Mesothelial cell of epicardium (in vitro differentiated cells): ENCODE measurements at regions not wholly inside any gene's neighbourhood (a gene's known extent, or its start where the extent isn't known, plus 50 kb on each side); places are given as distances from the start of the nearest gene placed in this dataset.
"Not testable (repeated sequence)": the region's sequence is repeated elsewhere in the genome, so short reads cannot be mapped to it uniquely, and the experiment has no call there.

ENCODE experiments used
- DNase-seq, 2 experiments: peaks; one replicate each; pipeline ENCODE4 v3.0.0; 2021; ENCODE audit warnings: low spot score in 2 of 2; ENCODE audit not compliant: unreplicated experiment in 2 of 2
- H3K27ac Mint-ChIP-seq: 2 replicates; pipeline ENCODE4 v1.8.0; 2021; ENCODE audit warnings: mixed read lengths
- H3K27me3 Mint-ChIP-seq: 2 replicates; pipeline ENCODE4 v1.8.0; 2021; ENCODE audit warnings: low read depth, mixed read lengths
- H3K36me3 Mint-ChIP-seq: 2 replicates; pipeline ENCODE4 v1.8.0; 2021; ENCODE audit warnings: mixed read lengths
- H3K4me1 Mint-ChIP-seq: 2 replicates; pipeline ENCODE4 v1.8.0; 2021; ENCODE audit warnings: mixed read lengths
- H3K4me3 Mint-ChIP-seq: 2 replicates; pipeline ENCODE4 v1.8.0; 2021; ENCODE audit warnings: mild to moderate bottlenecking, moderate library complexity, mixed read lengths
- H3K9me3 Mint-ChIP-seq: 2 replicates; pipeline ENCODE4 v1.8.0; 2021; ENCODE audit warnings: mixed read lengths
- TF ChIP-seq, protein P1 (sequence below): fragments of 200-600 bp; sonication (generic); IDR thresholded peaks from one replicate; pipeline ENCODE4 v1.5.0; 2021; ENCODE audit warnings: antibody characterized with exemption; ENCODE audit not compliant: unreplicated experiment

DNA sequence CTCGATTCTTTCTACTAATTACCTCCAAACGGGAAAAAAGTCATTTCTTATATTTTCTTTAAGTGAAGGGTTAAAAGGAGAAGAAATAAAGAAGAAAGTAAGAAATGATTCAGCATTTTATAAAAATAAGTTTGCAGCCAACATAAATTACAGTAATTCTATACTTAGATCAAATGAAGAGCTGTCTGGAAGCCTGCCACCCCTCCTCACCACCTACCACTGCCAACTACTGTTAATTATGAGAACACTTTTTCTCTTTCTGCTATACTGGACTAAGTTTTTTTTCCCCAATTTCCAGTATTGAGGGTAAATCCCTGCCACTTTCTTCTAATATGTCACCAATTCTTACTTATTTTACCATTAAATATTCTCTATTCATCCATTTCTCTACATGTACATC is 1030.1 kb downstream of the PRIM2 start:
- not testable (repeated sequence) for H3K4me1 Mint-ChIP-seq, H3K27me3 Mint-ChIP-seq, H3K27ac Mint-ChIP-seq, H3K4me3 Mint-ChIP-seq, H3K36me3 Mint-ChIP-seq, DNase-seq
- H3K9me3 Mint-ChIP-seq: peaks cover 53% of the 10 kb centered on the region

DNA sequence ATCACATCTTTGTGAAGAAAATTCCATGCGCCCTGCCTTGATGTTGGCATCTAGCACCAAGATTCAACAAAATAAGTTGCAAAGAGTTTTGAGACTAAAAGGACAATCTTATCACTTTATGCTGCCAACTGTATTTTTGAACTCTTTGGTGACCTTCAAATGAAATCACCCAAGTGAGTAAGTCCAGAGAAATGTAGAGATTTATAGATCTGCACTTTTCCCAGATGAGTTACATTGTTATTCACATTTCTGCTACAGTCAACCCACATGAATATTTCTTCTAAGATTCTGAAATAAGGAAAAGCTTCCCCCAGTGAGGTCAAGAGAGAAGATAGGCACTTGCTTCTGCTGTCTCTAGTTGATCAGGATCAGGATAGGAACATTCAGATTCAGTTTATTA is 1034.2 kb downstream of the PRIM2 start:
- not testable (repeated sequence) for H3K36me3 Mint-ChIP-seq, H3K27ac Mint-ChIP-seq, H3K4me3 Mint-ChIP-seq, H3K4me1 Mint-ChIP-seq, DNase-seq, H3K27me3 Mint-ChIP-seq
- H3K9me3 Mint-ChIP-seq: peaks cover 56% of the 10 kb centered on the region

GRCh38 chr6:58358452-58358851 is 1041.0 kb downstream of the PRIM2 start:
- H3K36me3 Mint-ChIP-seq, H3K27me3 Mint-ChIP-seq, H3K4me3 Mint-ChIP-seq, H3K4me1 Mint-ChIP-seq, H3K27ac Mint-ChIP-seq, DNase-seq: not testable (repeated sequence)
- peaks cover 42% of the 10 kb centered on the region for H3K9me3 Mint-ChIP-seq

- H3K27ac Mint-ChIP-seq, H3K36me3 Mint-ChIP-seq, H3K4me1 Mint-ChIP-seq, H3K27me3 Mint-ChIP-seq, H3K4me3 Mint-ChIP-seq, DNase-seq: not testable (repeated sequence)
- peaks cover 51% of the 10 kb centered on the region for H3K9me3 Mint-ChIP-seq
These were observed 1048.4 kb downstream of the PRIM2 start for GRCh38 chr6:58365856-58366255.

- H3K4me3 Mint-ChIP-seq, DNase-seq, H3K27ac Mint-ChIP-seq, H3K27me3 Mint-ChIP-seq, H3K4me1 Mint-ChIP-seq, H3K36me3 Mint-ChIP-seq: not testable (repeated sequence)
- peaks cover 58% of the 10 kb centered on the region for H3K9me3 Mint-ChIP-seq
These were observed 1089.2 kb downstream of the PRIM2 start for GRCh38 chr6:58406659-58407058.

- Mint-ChIP-seq H3K36me3 (no peaks in the 10 kb centered on the region), H3K4me1 (no peaks in the 10 kb centered on the region), H3K9me3 (peaks cover 56% of the 10 kb centered on the region), H3K4me3 (no peak overlapping the region), H3K27me3 (no peaks in the 10 kb centered on the region), H3K27ac (no peak overlapping the region)
- TF ChIP-seq, protein P1, sequence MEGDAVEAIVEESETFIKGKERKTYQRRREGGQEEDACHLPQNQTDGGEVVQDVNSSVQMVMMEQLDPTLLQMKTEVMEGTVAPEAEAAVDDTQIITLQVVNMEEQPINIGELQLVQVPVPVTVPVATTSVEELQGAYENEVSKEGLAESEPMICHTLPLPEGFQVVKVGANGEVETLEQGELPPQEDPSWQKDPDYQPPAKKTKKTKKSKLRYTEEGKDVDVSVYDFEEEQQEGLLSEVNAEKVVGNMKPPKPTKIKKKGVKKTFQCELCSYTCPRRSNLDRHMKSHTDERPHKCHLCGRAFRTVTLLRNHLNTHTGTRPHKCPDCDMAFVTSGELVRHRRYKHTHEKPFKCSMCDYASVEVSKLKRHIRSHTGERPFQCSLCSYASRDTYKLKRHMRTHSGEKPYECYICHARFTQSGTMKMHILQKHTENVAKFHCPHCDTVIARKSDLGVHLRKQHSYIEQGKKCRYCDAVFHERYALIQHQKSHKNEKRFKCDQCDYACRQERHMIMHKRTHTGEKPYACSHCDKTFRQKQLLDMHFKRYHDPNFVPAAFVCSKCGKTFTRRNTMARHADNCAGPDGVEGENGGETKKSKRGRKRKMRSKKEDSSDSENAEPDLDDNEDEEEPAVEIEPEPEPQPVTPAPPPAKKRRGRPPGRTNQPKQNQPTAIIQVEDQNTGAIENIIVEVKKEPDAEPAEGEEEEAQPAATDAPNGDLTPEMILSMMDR: no peak
- no peak for DNase-seq
These were observed 1101.9 kb downstream of the PRIM2 start for GRCh38 chr6:58419321-58419720.
